Activated CD4-positive, alpha-beta T cell treated with anti-CD3 and anti-CD28 coated beads, Interleukin-2, amount 10 ng/mL, durations not matched to agents 7 days and 5 days (primary cell): ENCODE measurements at regions not wholly inside any gene's neighbourhood (a gene's known extent, or its start where the extent isn't known, plus 50 kb on each side); places are given as distances from the start of the nearest gene placed in this dataset.
"Not testable (repeated sequence)": the region's sequence is repeated elsewhere in the genome, so short reads cannot be mapped to it uniquely, and the experiment has no call there.

Experiments
- CTCF ChIA-PET: fragments of 350-600 bp; sonication (Branson Sonifier 250); formaldehyde crosslinking; loops from one replicate; lab custom pipeline; 2021; ENCODE audit warnings: antibody characterized with exemption; lab: Charles Lee
- POLR2A ChIA-PET: fragments of 350-600 bp; sonication (Branson Sonifier 250); formaldehyde crosslinking; loops from one replicate; lab custom pipeline; 2021; ENCODE audit warnings: antibody characterized with exemption; lab: Charles Lee
- DNase-seq: peaks from one replicate; pipeline ENCODE4 v3.0.0-alpha.2; 2020
- H3K27ac Mint-ChIP-seq: one replicate; pipeline ENCODE4 v1.8.0; 2021; ENCODE audit warnings: mild to moderate bottlenecking, moderate library complexity, mixed read lengths
- H3K27me3 Mint-ChIP-seq: one replicate; pipeline ENCODE4 v1.8.0; 2021; ENCODE audit warnings: mixed read lengths
- H3K36me3 Mint-ChIP-seq: one replicate; pipeline ENCODE4 v1.8.0; 2021; ENCODE audit warnings: low read depth, mixed read lengths
- H3K4me1 Mint-ChIP-seq: one replicate; pipeline ENCODE4 v1.8.0; 2021; ENCODE audit warnings: mixed read lengths
- H3K4me3 Mint-ChIP-seq: one replicate; pipeline ENCODE4 v1.8.0; 2021; ENCODE audit warnings: mild to moderate bottlenecking, moderate library complexity, mixed read lengths
- H3K9me3 Mint-ChIP-seq: one replicate; pipeline ENCODE4 v1.8.0; 2021; ENCODE audit warnings: mixed read lengths

- H3K27ac Mint-ChIP-seq = no peak overlapping the region
- CTCF ChIA-PET = interaction anchor here (0.9 kb wide), 1 partner anchor 10 kb away, joined by 4 read pairs; no protein-coding TSS in a partner anchor
- no peaks in the 10 kb centered on the region for H3K4me1 Mint-ChIP-seq
- no peak overlapping the region for H3K4me3 Mint-ChIP-seq
- peaks cover 1% of the 10 kb centered on the region for H3K27me3 Mint-ChIP-seq
- DNase-seq = no peak
- H3K9me3 Mint-ChIP-seq = peaks cover 10% of the 10 kb centered on the region
- peaks cover 2% of the 10 kb centered on the region for H3K36me3 Mint-ChIP-seq
- POLR2A ChIA-PET = no interaction called here
Measured at GRCh38 chr12:70008944-70009343, 183.9 kb downstream of the MYRFL start.

- H3K4me3 Mint-ChIP-seq = no peak overlapping the region
- peaks cover 2% of the 10 kb centered on the region for H3K36me3 Mint-ChIP-seq
- no peak for DNase-seq
- no peak overlapping the region for H3K27ac Mint-ChIP-seq
- H3K9me3 Mint-ChIP-seq = peaks cover 10% of the 10 kb centered on the region
- peaks cover 1% of the 10 kb centered on the region for H3K27me3 Mint-ChIP-seq
- POLR2A ChIA-PET = no interaction called here
- CTCF ChIA-PET = no interaction called here
- H3K4me1 Mint-ChIP-seq = no peaks in the 10 kb centered on the region
Measured at GRCh38 chr12:70011353-70011752, 186.3 kb downstream of the MYRFL start.

- H3K36me3 Mint-ChIP-seq, H3K27ac Mint-ChIP-seq, H3K4me3 Mint-ChIP-seq, H3K4me1 Mint-ChIP-seq, POLR2A ChIA-PET, H3K9me3 Mint-ChIP-seq, H3K27me3 Mint-ChIP-seq, DNase-seq: not testable (repeated sequence)
- CTCF ChIA-PET = interaction anchor here (1.2 kb wide), 1 partner anchor 13 kb away, joined by 3 read pairs; no protein-coding TSS in a partner anchor
Measured at GRCh38 chr12:70013016-70013415, 188.0 kb downstream of the MYRFL start.

GRCh38 chr12:70028515-70028914 lies 203.5 kb downstream of the MYRFL start:
- no peak overlapping the region for H3K4me3 Mint-ChIP-seq
- H3K4me1 Mint-ChIP-seq = no peaks in the 10 kb centered on the region
- ChIA-PET POLR2A (no interaction called here), CTCF (no interaction called here)
- peaks cover 10% of the 10 kb centered on the region for H3K27me3 Mint-ChIP-seq
- H3K27ac Mint-ChIP-seq = no peak overlapping the region
- no peaks in the 10 kb centered on the region for H3K36me3 Mint-ChIP-seq
- DNase-seq = no peak
- H3K9me3 Mint-ChIP-seq = no peaks in the 10 kb centered on the region

- H3K36me3 Mint-ChIP-seq = no peaks in the 10 kb centered on the region
- H3K27me3 Mint-ChIP-seq = peaks cover 10% of the 10 kb centered on the region
- no peak for DNase-seq
- no peaks in the 10 kb centered on the region for H3K9me3 Mint-ChIP-seq
- H3K4me1 Mint-ChIP-seq = no peaks in the 10 kb centered on the region
- CTCF ChIA-PET = no interaction called here
- no peak overlapping the region for H3K4me3 Mint-ChIP-seq
- no peak overlapping the region for H3K27ac Mint-ChIP-seq
- POLR2A ChIA-PET = no interaction called here
Measured at GRCh38 chr12:70028918-70029317, 203.9 kb downstream of the MYRFL start.

GRCh38 chr12:70031046-70031445 lies 206.0 kb downstream of the MYRFL start:
- peaks cover 10% of the 10 kb centered on the region for H3K27me3 Mint-ChIP-seq
- DNase-seq = no peak
- CTCF ChIA-PET = no interaction called here

GRCh38 chr12:70032076-70032475 lies 207.0 kb downstream of the MYRFL start:
- no peak for DNase-seq
- Mint-ChIP-seq H3K27ac (no peak overlapping the region), H3K9me3 (no peaks in the 10 kb centered on the region), H3K4me1 (no peaks in the 10 kb centered on the region), H3K27me3 (peaks cover 10% of the 10 kb centered on the region), H3K4me3 (no peak overlapping the region), H3K36me3 (no peaks in the 10 kb centered on the region)
- ChIA-PET CTCF (no interaction called here), POLR2A (no interaction called here)

More at GRCh38 chr12:70031046-70031445, 206.0 kb downstream of the MYRFL start:
- Mint-ChIP-seq H3K9me3 (no peaks in the 10 kb centered on the region), H3K36me3 (no peaks in the 10 kb centered on the region), H3K27ac (no peak overlapping the region), H3K4me1 (no peaks in the 10 kb centered on the region), H3K4me3 (no peak overlapping the region)
- POLR2A ChIA-PET = no interaction called here

GRCh38 chr12:70033310-70033709 lies 208.3 kb downstream of the MYRFL start:
- Mint-ChIP-seq H3K27ac (no peak overlapping the region), H3K9me3 (no peaks in the 10 kb centered on the region), H3K4me1 (no peaks in the 10 kb centered on the region), H3K27me3 (peaks cover 10% of the 10 kb centered on the region), H3K36me3 (no peaks in the 10 kb centered on the region), H3K4me3 (no peak overlapping the region)
- ChIA-PET CTCF (no interaction called here), POLR2A (no interaction called here)
- DNase-seq = no peak

- CTCF ChIA-PET = no interaction called here
Measured at GRCh38 chr12:70040141-70040540, 203.1 kb upstream of the CNOT2 start.

GRCh38 chr12:70042675-70043074 lies 200.6 kb upstream of the CNOT2 start:
- ChIA-PET CTCF (no interaction called here), POLR2A (no interaction called here)
- Mint-ChIP-seq H3K9me3 (no peaks in the 10 kb centered on the region), H3K27me3 (peaks cover 12% of the 10 kb centered on the region), H3K4me3 (no peak overlapping the region), H3K27ac (no peak overlapping the region), H3K4me1 (no peaks in the 10 kb centered on the region), H3K36me3 (no peaks in the 10 kb centered on the region)
- DNase-seq = no peak

More at GRCh38 chr12:70040141-70040540, 203.1 kb upstream of the CNOT2 start:
- Mint-ChIP-seq H3K9me3 (no peaks in the 10 kb centered on the region), H3K27me3 (no peaks in the 10 kb centered on the region), H3K4me3 (no peak overlapping the region), H3K36me3 (no peaks in the 10 kb centered on the region), H3K27ac (no peak overlapping the region), H3K4me1 (no peaks in the 10 kb centered on the region)
- POLR2A ChIA-PET = no interaction called here
- DNase-seq = no peak

GRCh38 chr12:70043490-70044138 lies 199.6 kb upstream of the CNOT2 start:
- no peak for DNase-seq
- no peak overlapping the region for H3K27ac Mint-ChIP-seq
- ChIA-PET CTCF (no interaction called here), POLR2A (no interaction called here)
- no peaks in the 10 kb centered on the region for H3K36me3 Mint-ChIP-seq
- H3K27me3 Mint-ChIP-seq = peaks cover 12% of the 10 kb centered on the region
- no peaks in the 10 kb centered on the region for H3K4me1 Mint-ChIP-seq
- no peak overlapping the region for H3K4me3 Mint-ChIP-seq
- no peaks in the 10 kb centered on the region for H3K9me3 Mint-ChIP-seq

- no peaks in the 10 kb centered on the region for H3K36me3 Mint-ChIP-seq
- H3K27me3 Mint-ChIP-seq = peaks cover 12% of the 10 kb centered on the region
- no peak overlapping the region for H3K27ac Mint-ChIP-seq
- CTCF ChIA-PET = no interaction called here
- no peak overlapping the region for H3K4me3 Mint-ChIP-seq
- no peak for DNase-seq
- no peaks in the 10 kb centered on the region for H3K4me1 Mint-ChIP-seq
- POLR2A ChIA-PET = no interaction called here
- H3K9me3 Mint-ChIP-seq = no peaks in the 10 kb centered on the region
Measured at GRCh38 chr12:70044167-70044566, 199.1 kb upstream of the CNOT2 start.

GRCh38 chr12:70045036-70045435 lies 198.2 kb upstream of the CNOT2 start:
- no peak for DNase-seq
- ChIA-PET POLR2A (no interaction called here), CTCF (interaction anchor here (0.6 kb wide), 1 partner anchor 89 kb away, joined by 3 read pairs; no protein-coding TSS in a partner anchor)

GRCh38 chr12:70045514-70045913 lies 197.7 kb upstream of the CNOT2 start:
- H3K4me3 Mint-ChIP-seq = no peak overlapping the region
- peaks cover 12% of the 10 kb centered on the region for H3K27me3 Mint-ChIP-seq
- no peak overlapping the region for H3K27ac Mint-ChIP-seq
- H3K4me1 Mint-ChIP-seq = peaks cover 9% of the 10 kb centered on the region
- POLR2A ChIA-PET = no interaction called here
- no peak for DNase-seq
- no peaks in the 10 kb centered on the region for H3K9me3 Mint-ChIP-seq
- CTCF ChIA-PET = interaction anchor here (0.6 kb wide), 1 partner anchor 90 kb away, joined by 3 read pairs; no protein-coding TSS in a partner anchor
- H3K36me3 Mint-ChIP-seq = no peaks in the 10 kb centered on the region

More at GRCh38 chr12:70045036-70045435, 198.2 kb upstream of the CNOT2 start:
- H3K9me3 Mint-ChIP-seq = no peaks in the 10 kb centered on the region
- H3K36me3 Mint-ChIP-seq = no peaks in the 10 kb centered on the region
- H3K4me1 Mint-ChIP-seq = peaks cover 5% of the 10 kb centered on the region
- no peak overlapping the region for H3K27ac Mint-ChIP-seq
- H3K27me3 Mint-ChIP-seq = peaks cover 12% of the 10 kb centered on the region
- H3K4me3 Mint-ChIP-seq = no peak overlapping the region
